A673 (cell line): ENCODE measurements at regions not wholly inside any gene's neighbourhood (a gene's known extent, or its start where the extent isn't known, plus 50 kb on each side); places are given as distances from the start of the nearest gene placed in this dataset.
"Not testable (repeated sequence)": the region's sequence is repeated elsewhere in the genome, so short reads cannot be mapped to it uniquely, and the experiment has no call there.

Experiments used
- BruUV-seq: library from RNA; stranded (reverse); fragments of 400-500 nt; replicated peaks from 2 replicates; lab custom pipeline; 2021; lab: Mats Ljungman, UMichigan
- CTCF ChIA-PET: fragments of 300-600 bp; sonication (Branson Sonifier 250); formaldehyde crosslinking; loops from one replicate; lab custom pipeline; 2022; ENCODE audit warnings: antibody characterized with exemption; lab: Charles Lee
- POLR2A ChIA-PET: fragments of 300-600 bp; sonication (Branson Sonifier 250); formaldehyde crosslinking; loops from one replicate; lab custom pipeline; 2022; ENCODE audit warnings: antibody characterized with exemption; ENCODE audit not compliant: low non-redundant PET; lab: Charles Lee
- DNase-seq: peaks from one replicate; pipeline ENCODE4 v3.0.0-alpha.2; 2015; ENCODE audit warnings: low spot score
- H3K27ac ChIP-seq: fragments of 200-600 bp; sonication (generic); 2 replicates; pipeline ENCODE4 v1.5.1; 2016; ENCODE audit warnings: mixed run types, low read depth, mild to moderate bottlenecking, mixed read lengths, antibody characterized with exemption, low read length; ENCODE audit not compliant: poor library complexity, severe bottlenecking
- H3K27me3 ChIP-seq: fragments of 200-600 bp; sonication (generic); replicated peaks from 2 replicates; pipeline ENCODE4 v1.6.1; 2017; ENCODE audit warnings: mixed run types, low read depth, mild to moderate bottlenecking, mixed read lengths, antibody characterized with exemption, low read length; ENCODE audit not compliant: insufficient read depth, poor library complexity
- H3K36me3 ChIP-seq: fragments of 200-600 bp; sonication (generic); 2 replicates; pipeline ENCODE4 v1.6.1; 2016; ENCODE audit warnings: mixed run types, mild to moderate bottlenecking, mixed read lengths, antibody characterized with exemption, low read length; ENCODE audit not compliant: insufficient read depth, poor library complexity, severe bottlenecking
- H3K4me1 ChIP-seq: fragments of 200-600 bp; sonication (generic); 2 replicates; pipeline ENCODE4 v1.6.1; 2017; ENCODE audit warnings: mixed run types, mild to moderate bottlenecking, mixed read lengths, antibody characterized with exemption, low read length; ENCODE audit not compliant: insufficient read depth, poor library complexity, severe bottlenecking
- H3K4me3 ChIP-seq: fragments of 200-600 bp; sonication (generic); 2 replicates; pipeline ENCODE4 v1.5.1; 2016; ENCODE audit warnings: low read depth, mixed run types, mild to moderate bottlenecking, mixed read lengths, low read length; ENCODE audit not compliant: poor library complexity, severe bottlenecking
- H3K9me3 ChIP-seq: fragments of 200-600 bp; sonication (generic); 2 replicates; pipeline ENCODE4 v1.6.1; 2016; ENCODE audit warnings: mixed run types, low read depth, mild to moderate bottlenecking, mixed read lengths, antibody characterized with exemption, low read length; ENCODE audit not compliant: poor library complexity, severe bottlenecking
- EZH2 ChIP-seq: fragments of 200-600 bp; sonication (generic); IDR thresholded peaks from 2 replicates; pipeline ENCODE4 v1.6.1; 2017; ENCODE audit warnings: borderline replicate concordance, low read depth, mild to moderate bottlenecking, mixed read lengths, antibody characterized with exemption, low read length; ENCODE audit not compliant: poor library complexity, severe bottlenecking
- intact Hi-C: fragments of 100-400 bp; cut with micrococcal nuclease; formaldehyde crosslinking; loops from one replicate; pipeline ENCODE4 v1.10.0; 2022; ENCODE audit not compliant: unreplicated experiment
- TF ChIP-seq, protein P1 (sequence below): fragments of 300-800, 200-600 bp; sonication (generic); conservative IDR thresholded peaks from 2 replicates; pipeline ENCODE4 v1.5.1; 2017; ENCODE audit warnings: low read depth, mild to moderate bottlenecking, antibody characterized with exemption, low read length, moderate library complexity, mixed read lengths

DNA sequence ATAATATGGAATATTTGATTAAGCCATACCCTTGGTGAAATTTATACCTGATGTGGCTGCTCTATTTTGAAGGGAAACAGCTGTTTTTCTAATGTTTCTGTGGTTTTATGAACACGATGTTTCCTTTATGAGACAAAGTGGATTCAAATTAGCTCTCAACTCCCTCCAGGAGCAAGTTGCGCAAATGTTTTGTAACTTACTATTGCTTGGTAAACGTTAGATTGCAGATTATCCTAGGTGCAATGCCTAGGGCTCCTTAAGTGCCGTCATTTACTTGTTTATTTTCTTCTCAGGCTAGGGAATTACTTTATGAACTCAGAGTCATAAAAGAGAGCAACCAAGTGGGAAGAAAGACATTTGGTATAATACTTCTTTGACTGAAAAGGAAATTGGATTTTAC lies 763.1 kb downstream of the TAF11L14 start:
- no peak for DNase-seq
- H3K4me1 ChIP-seq = no peaks in the 10 kb centered on the region
- no peak overlapping the region for H3K27ac ChIP-seq
- no peak for TF ChIP-seq EZH2
- TF ChIP-seq, protein P1, sequence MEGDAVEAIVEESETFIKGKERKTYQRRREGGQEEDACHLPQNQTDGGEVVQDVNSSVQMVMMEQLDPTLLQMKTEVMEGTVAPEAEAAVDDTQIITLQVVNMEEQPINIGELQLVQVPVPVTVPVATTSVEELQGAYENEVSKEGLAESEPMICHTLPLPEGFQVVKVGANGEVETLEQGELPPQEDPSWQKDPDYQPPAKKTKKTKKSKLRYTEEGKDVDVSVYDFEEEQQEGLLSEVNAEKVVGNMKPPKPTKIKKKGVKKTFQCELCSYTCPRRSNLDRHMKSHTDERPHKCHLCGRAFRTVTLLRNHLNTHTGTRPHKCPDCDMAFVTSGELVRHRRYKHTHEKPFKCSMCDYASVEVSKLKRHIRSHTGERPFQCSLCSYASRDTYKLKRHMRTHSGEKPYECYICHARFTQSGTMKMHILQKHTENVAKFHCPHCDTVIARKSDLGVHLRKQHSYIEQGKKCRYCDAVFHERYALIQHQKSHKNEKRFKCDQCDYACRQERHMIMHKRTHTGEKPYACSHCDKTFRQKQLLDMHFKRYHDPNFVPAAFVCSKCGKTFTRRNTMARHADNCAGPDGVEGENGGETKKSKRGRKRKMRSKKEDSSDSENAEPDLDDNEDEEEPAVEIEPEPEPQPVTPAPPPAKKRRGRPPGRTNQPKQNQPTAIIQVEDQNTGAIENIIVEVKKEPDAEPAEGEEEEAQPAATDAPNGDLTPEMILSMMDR = no peak
- H3K36me3 ChIP-seq = no peaks in the 10 kb centered on the region
- H3K4me3 ChIP-seq = no peak overlapping the region
- intact Hi-C loops = no loop called here
- ChIA-PET POLR2A (no interaction called here), CTCF (no interaction called here)
- peaks cover 2% of the 10 kb centered on the region for H3K27me3 ChIP-seq
- no peaks in the 10 kb centered on the region for H3K9me3 ChIP-seq
- no TSS peak for BruUV-seq

DNA sequence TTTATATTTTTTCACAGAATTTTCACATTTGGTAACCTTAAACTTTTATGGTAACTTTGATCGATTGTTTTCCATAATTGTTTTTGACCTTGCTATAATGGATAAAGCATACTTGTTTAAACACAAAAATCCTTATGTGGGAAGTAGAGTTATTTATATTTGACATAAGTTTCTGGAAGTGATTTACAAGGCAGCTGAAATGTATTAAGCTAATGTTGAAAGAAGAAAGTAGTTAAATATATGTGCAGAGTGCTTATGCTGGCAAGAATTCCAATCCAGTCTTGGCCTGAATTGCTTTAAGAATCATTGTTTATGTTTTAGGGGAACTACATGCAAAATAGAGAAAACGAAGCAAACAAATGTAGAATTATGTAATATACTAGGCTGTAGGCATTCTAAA lies 763.6 kb downstream of the TAF11L14 start:
- Histone ChIP-seq H3K27ac (no peak overlapping the region), H3K9me3 (no peaks in the 10 kb centered on the region), H3K4me1 (no peaks in the 10 kb centered on the region), H3K27me3 (peaks cover 2% of the 10 kb centered on the region), H3K36me3 (no peaks in the 10 kb centered on the region), H3K4me3 (no peak overlapping the region)
- no TSS peak for BruUV-seq
- POLR2A ChIA-PET = no interaction called here
- TF ChIP-seq, protein P1 = no peak
- no peak for TF ChIP-seq EZH2
- CTCF ChIA-PET = no interaction called here
- intact Hi-C loops = no loop called here
- DNase-seq = no peak

DNA sequence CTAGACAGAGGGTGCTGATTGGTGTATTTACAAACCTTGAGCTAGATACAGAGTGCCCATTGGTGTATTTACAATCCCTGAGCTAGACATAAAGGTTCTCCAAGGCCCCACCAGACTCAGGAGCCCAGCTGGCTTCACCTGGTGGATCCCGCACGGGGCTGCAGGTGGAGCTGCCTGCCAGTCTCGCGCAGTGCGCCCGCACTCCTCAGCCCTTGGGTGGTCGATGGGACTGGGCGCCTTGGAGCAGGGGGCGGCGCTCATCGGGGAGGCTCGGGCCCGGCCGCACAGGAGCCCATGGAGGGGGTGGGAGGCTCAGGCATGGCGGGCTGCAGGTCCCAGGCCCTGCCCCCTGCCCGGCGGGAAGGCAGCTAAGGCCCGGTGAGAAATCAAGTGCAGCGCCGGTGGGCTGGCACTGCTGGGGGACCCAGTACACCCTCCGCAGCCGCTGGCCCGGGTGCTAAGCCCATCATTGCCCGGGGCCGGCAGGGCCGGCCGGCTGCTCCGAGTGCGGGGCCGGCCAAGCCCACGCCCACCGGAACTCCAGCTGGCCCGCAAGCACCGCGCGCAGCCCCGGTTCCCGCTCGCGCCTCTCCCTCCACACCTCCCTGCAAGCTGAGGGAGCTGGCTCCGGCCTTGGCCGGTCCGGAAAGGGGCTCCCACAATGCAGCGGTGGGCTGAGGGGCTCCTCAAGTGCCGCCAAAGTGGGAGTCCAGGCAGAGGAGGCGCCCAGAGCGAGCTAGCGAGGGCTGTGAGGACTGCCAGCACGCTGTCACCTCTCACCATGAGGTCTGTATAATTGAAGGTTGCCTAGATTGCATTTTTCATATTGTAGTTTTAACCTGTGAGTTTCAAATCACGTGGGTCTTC lies 765.4 kb downstream of the TAF11L14 start:
- DNase-seq, CTCF ChIA-PET, H3K4me3 ChIP-seq, POLR2A ChIA-PET, H3K36me3 ChIP-seq, H3K27ac ChIP-seq, BruUV-seq, H3K27me3 ChIP-seq, H3K9me3 ChIP-seq, intact Hi-C loops, H3K4me1 ChIP-seq: not testable (repeated sequence)

DNA sequence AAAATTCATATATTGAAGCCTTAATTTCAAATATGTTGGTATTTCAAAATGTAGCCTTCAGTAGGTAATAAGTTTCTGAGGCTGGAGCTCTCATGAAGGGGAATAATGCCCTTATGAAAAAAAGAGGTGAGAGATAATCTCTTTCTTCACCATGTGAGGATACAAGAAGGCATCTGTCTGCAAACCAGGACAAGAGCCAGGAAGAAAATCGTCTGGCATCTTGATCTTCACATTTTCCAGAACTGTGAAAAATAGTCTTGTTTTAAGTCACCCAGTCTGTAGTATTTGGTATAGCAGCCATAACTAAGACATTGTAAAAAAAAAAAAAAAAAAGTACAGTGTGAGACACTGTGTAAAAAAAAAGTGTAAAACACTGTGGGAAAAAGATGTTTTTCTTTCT lies 768.9 kb downstream of the TAF11L14 start:
- Histone ChIP-seq H3K36me3 (no peaks in the 10 kb centered on the region), H3K9me3 (no peaks in the 10 kb centered on the region), H3K4me1 (no peaks in the 10 kb centered on the region), H3K4me3 (no peak overlapping the region), H3K27me3 (peaks cover 13% of the 10 kb centered on the region), H3K27ac (no peak overlapping the region)
- TF ChIP-seq EZH2 = no peak
- TF ChIP-seq, protein P1 = no peak
- DNase-seq = no peak
- BruUV-seq = no TSS peak
- POLR2A ChIA-PET = no interaction called here
- intact Hi-C loops = no loop called here
- CTCF ChIA-PET = no interaction called here
